ENCODE measurements at regions not wholly inside any gene's neighbourhood (a gene's known extent, or its start where the extent isn't known, plus 50 kb on each side); places are given as distances from the start of the nearest gene placed in this dataset.
A peak's percentile ranks its signal among the peaks of the same experiment; 100 is the strongest.

GRCh38 chr16:73142053-73142854, 94.3 kb upstream of the ZFHX3 start (continued):
- TF ChIP-seq ZBTB20 (CRISPR knock-in tag; IDR thresholded peaks at IDR 0.05; ENCODE audit: borderline replicate concordance, low read depth) (no peak), RBAK (CRISPR knock-in tag; IDR thresholded peaks at IDR 0.05) (no peak), ZNF501 (CRISPR knock-in tag; IDR thresholded peaks at IDR 0.05) (no peak), STAT5B (CRISPR knock-in tag; IDR thresholded peaks at IDR 0.05) (no peak), ZNF343 (CRISPR knock-in tag; IDR thresholded peaks at IDR 0.05) (no peak), ZNF160 (CRISPR knock-in tag; IDR thresholded peaks at IDR 0.05) (no peak), HNF4A (CRISPR knock-in tag; IDR thresholded peaks at IDR 0.05) (peak; percentile 53), ZNF34 (CRISPR knock-in tag; IDR thresholded peaks at IDR 0.05; ENCODE audit: borderline replicate concordance) (no peak), ISX (CRISPR knock-in tag; conservative IDR thresholded peaks at IDR 0.05) (no peak), CREB1 (IDR thresholded peaks at IDR 0.05) (peak; percentile 55; the same call in 1 of the 2 replicates), CREB1 (CRISPR knock-in tag; IDR thresholded peaks at IDR 0.05) (no peak), PRDM4 (CRISPR knock-in tag; IDR thresholded peaks at IDR 0.05; ENCODE audit: borderline replicate concordance) (no peak), NR2C2 (CRISPR knock-in tag; IDR thresholded peaks at IDR 0.05; ENCODE audit: borderline replicate concordance) (peak; percentile 57; the same call in 1 of the 2 replicates)

Data from HepG2 (cell line).